GM23248 (cell line): ENCODE measurements at regions not wholly inside any gene's neighbourhood (a gene's known extent, or its start where the extent isn't known, plus 50 kb on each side); places are given as distances from the start of the nearest gene placed in this dataset.

Experiments used
- DNase-seq: peaks from one replicate; pipeline ENCODE4 v3.0.0-alpha.2; 2015
- H2AFZ ChIP-seq: fragments of 200-600 bp; sonication (generic); 2 replicates; pipeline ENCODE4 v1.6.1; 2016; ENCODE audit warnings: antibody characterized with exemption
- H3F3A ChIP-seq: fragments of 200-600 bp; sonication (generic); 2 replicates; pipeline ENCODE4 v1.6.1; 2016; ENCODE audit warnings: mild to moderate bottlenecking, antibody characterized with exemption, mixed run types; ENCODE audit not compliant: insufficient read depth
- H3K27ac ChIP-seq: fragments of 200-600 bp; sonication (generic); 2 replicates; pipeline ENCODE4 v1.5.1; 2016; ENCODE audit warnings: mild to moderate bottlenecking
- H3K27me3 ChIP-seq: fragments of 200-600 bp; sonication (generic); replicated peaks from 2 replicates; pipeline ENCODE4 v1.6.1; 2016; ENCODE audit warnings: mild to moderate bottlenecking; ENCODE audit not compliant: insufficient read depth
- H3K36me3 ChIP-seq: fragments of 200-600 bp; sonication (generic); 2 replicates; pipeline ENCODE4 v1.6.1; 2016; ENCODE audit warnings: low read depth, mild to moderate bottlenecking
- H3K4me1 ChIP-seq: fragments of 200-600 bp; sonication (generic); 2 replicates; pipeline ENCODE4 v1.6.1; 2016; ENCODE audit warnings: mild to moderate bottlenecking; ENCODE audit not compliant: insufficient read depth
- H3K4me2 ChIP-seq: fragments of 200-600 bp; sonication (generic); one replicate; pipeline ENCODE4 v1.6.1; 2016; ENCODE audit warnings: mild to moderate bottlenecking; ENCODE audit not compliant: unreplicated experiment
- H3K4me3 ChIP-seq: fragments of 200-600 bp; sonication (generic); 2 replicates; pipeline ENCODE4 v1.5.1; 2016; ENCODE audit warnings: mild to moderate bottlenecking
- H3K79me2 ChIP-seq: fragments of 200-600 bp; sonication (generic); 2 replicates; pipeline ENCODE4 v1.6.1; 2016; ENCODE audit warnings: mild to moderate bottlenecking; ENCODE audit not compliant: insufficient read depth
- H3K9ac ChIP-seq: fragments of 200-600 bp; sonication (generic); 2 replicates; pipeline ENCODE4 v1.6.1; 2016; ENCODE audit warnings: mild to moderate bottlenecking
- H3K9me2 ChIP-seq: fragments of 200-600 bp; sonication (generic); 2 replicates; pipeline ENCODE4 v1.6.1; 2016; ENCODE audit warnings: mixed run types, mild to moderate bottlenecking, moderate library complexity; ENCODE audit not compliant: insufficient read depth
- H3K9me3 ChIP-seq: fragments of 200-600 bp; sonication (generic); one replicate; pipeline ENCODE4 v1.6.1; 2017; ENCODE audit warnings: low read depth
- H4K20me1 ChIP-seq: fragments of 200-600 bp; sonication (generic); 2 replicates; pipeline ENCODE4 v1.6.0; 2016; ENCODE audit not compliant: insufficient read depth
- EZH2 ChIP-seq: fragments of 200-600 bp; sonication (generic); IDR thresholded peaks from 2 replicates; pipeline ENCODE4 v1.6.1; 2018; ENCODE audit warnings: antibody characterized with exemption, mild to moderate bottlenecking; ENCODE audit not compliant: insufficient read depth, poor library complexity, severe bottlenecking
- EZH2phosphoT487 ChIP-seq: fragments of 200-600 bp; sonication (generic); IDR thresholded peaks from 2 replicates; pipeline ENCODE4 v1.6.1; 2018; ENCODE audit warnings: antibody characterized with exemption, moderate library complexity, mild to moderate bottlenecking, low read depth; ENCODE audit not compliant: insufficient read depth
- WGBS, 2 experiments: methylation state at CpG; one replicate each; pipeline ENCODE4 v1.1.6; 2015 to 2017; ENCODE audit warnings: low lambda C conversion rate in 2 of 2, low coverage in 1 of 2; ENCODE audit errors: missing lambda C conversion rate in 2 of 2; 5-methylcytosine and 5-hydroxymethylcytosine counted together
- in situ Hi-C: fragments of 300-500 bp; cut with MboI; formaldehyde crosslinking; loops from 2 replicates; pipeline ENCODE4 v1.15.0; 2020

DNA sequence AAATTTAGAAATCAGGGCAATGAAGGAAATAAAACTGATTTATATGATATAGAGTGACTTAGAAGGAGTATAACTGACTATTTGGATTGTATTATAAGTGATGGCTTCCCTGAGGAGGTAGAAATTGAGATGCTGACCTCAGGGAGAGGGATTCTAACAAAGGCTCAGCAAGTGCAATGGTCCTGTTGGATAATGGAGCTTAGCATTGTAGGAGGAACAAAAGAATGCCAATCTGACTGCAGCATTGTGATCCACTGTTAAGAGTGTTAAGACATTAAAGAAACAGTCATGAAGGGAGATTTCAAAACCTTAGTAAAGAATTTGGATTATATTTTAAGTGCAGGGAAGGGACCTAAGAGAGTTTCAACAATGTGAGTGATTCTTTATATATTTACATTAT, 158.4 kb upstream of the NAALADL2 start:
- no peaks in the 10 kb centered on the region for H3K4me1 ChIP-seq
- H3K9me3 ChIP-seq, result no peaks in the 10 kb centered on the region
- in situ Hi-C loops, result no loop called here
- H3K9ac ChIP-seq, result no peak overlapping the region
- DNase-seq, result no peak
- H2AFZ ChIP-seq, result no peak overlapping the region
- H3K36me3 ChIP-seq, result no peaks in the 10 kb centered on the region
- no peaks in the 10 kb centered on the region for H3K79me2 ChIP-seq
- no peak overlapping the region for H3K4me3 ChIP-seq
- H3K27me3 ChIP-seq, result no peaks in the 10 kb centered on the region
- no peaks in the 10 kb centered on the region for H3F3A ChIP-seq
- H3K9me2 ChIP-seq, result no peaks in the 10 kb centered on the region
- no peaks in the 10 kb centered on the region for H4K20me1 ChIP-seq
- no peak for TF ChIP-seq EZH2
- H3K4me2 ChIP-seq, result no peak overlapping the region
- H3K27ac ChIP-seq, result no peak overlapping the region

DNA sequence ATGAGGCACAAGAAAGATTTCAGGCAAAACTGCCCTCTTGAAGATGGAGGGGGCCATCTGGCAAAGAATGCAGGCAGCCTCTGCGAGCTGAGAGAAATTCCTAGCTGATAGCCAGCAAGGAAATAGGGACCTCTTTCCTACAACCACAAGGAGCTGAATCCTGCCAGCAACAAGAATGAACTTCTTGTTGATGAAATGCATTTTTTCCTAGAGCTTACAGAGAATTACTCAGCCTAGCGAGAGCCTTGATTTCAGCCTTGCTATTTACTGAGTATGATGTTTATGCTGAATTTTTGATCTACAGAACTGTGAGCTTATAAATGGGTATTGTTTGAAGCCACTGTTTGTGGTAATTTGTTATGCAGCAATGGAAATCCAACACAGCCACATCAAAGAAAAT, 148.5 kb upstream of the NAALADL2 start:
- Histone ChIP-seq H3K27me3 (no peaks in the 10 kb centered on the region), H3K9me3 (no peaks in the 10 kb centered on the region), H3K36me3 (no peaks in the 10 kb centered on the region), H3K4me3 (no peak overlapping the region), H2AFZ (no peak overlapping the region), H3K4me1 (no peaks in the 10 kb centered on the region), H3K9me2 (no peaks in the 10 kb centered on the region), H3K27ac (no peak overlapping the region), H4K20me1 (no peaks in the 10 kb centered on the region; the same call in 1 of the 2 replicates), H3K9ac (no peak overlapping the region), H3K4me2 (no peak overlapping the region), H3F3A (0 out of 2 replicates have a peak, but pooled peaks cover 6% of the 10 kb centered on the region), H3K79me2 (no peaks in the 10 kb centered on the region)
- in situ Hi-C loops, result no loop called here
- TF ChIP-seq EZH2, result no peak
- TF ChIP-seq EZH2phosphoT487, result no peak
- DNase-seq, result peak; percentile 27
- WGBS, 2 experiments, result 64% methylated on average over 2 of the region's 2 CpGs

DNA sequence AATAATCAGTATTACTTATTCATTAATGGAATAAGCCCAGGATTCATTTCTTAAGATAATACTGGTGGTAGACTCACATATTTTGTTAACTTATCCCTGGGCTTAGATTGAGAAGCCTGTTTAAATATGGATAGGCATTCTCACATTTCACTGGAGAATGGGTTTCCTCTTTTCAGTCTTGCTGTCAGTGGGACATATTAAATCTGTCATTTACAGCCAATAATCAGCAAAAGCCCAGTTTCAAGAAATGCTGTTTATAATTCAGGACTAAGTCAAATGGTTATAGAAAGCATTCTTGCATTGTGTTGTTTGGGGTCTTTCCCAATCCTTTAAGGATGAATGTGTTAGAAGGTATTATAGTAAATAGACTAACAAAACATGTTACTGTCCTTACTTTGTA, 143.7 kb upstream of the NAALADL2 start:
- Histone ChIP-seq H3K27ac (no peak overlapping the region), H3K27me3 (no peaks in the 10 kb centered on the region), H3K79me2 (no peaks in the 10 kb centered on the region), H3K4me3 (no peak overlapping the region), H3K4me1 (no peaks in the 10 kb centered on the region), H3K36me3 (no peaks in the 10 kb centered on the region; the same call in 1 of the 2 replicates), H3F3A (no peaks in the 10 kb centered on the region), H3K9me2 (no peaks in the 10 kb centered on the region), H2AFZ (no peak overlapping the region), H3K9me3 (no peaks in the 10 kb centered on the region), H3K4me2 (no peak overlapping the region), H4K20me1 (no peaks in the 10 kb centered on the region), H3K9ac (no peak overlapping the region)
- DNase-seq, result no peak
- no peak for TF ChIP-seq EZH2phosphoT487
- TF ChIP-seq EZH2, result no peak
- in situ Hi-C loops, result no loop called here

DNA sequence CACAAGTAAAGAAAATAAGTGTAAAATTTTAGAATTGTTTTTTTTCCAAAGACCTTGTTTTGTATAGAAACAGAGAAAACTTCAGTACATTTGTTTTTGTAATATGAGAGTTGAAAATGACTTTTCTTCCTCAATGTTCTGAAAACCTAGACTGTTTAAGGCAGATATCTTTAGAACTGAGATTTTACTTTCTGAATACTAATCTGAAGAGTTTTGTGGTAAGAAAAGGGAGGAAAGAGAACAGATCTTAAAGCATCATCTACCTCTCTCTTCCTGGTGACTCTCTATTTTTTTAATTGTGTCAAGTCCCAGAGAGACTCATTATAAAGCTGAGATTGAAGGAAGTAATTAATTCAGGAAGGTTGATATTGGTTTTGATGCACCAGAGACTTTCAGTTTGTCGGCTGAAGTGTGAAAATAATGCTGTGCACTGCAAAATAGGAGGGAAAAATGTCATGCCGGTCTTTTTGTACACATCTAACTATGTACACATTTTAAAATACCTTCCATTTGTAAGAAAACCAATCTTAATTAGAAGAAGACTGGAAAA, 142.1 kb upstream of the NAALADL2 start:
- no peak overlapping the region for H3K27ac ChIP-seq
- 70 to 75% methylated on average over 2 of the region's 2 CpGs for WGBS, 2 experiments

DNA sequence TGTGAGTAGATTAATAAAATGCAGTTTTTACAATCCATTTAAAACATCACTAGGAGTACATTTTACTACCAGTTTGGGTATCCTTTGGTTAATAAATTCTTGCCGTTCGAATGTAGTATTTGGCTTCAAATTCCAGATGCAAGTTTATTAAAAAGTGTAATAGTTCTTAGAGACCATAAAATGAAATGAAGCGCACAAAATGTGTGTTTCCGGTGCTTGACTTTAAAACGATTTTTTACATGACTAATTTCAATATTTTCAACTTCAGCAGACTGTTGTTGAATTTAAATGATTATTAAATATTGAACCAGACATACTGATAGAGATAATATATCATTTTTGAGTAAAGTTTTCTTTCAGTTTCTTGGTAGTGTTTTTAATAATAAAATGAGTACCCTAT, 138.4 kb upstream of the NAALADL2 start:
- H2AFZ ChIP-seq, result no peak overlapping the region
- no peak overlapping the region for H3K4me2 ChIP-seq
- H3K36me3 ChIP-seq, result no peaks in the 10 kb centered on the region; the same call in 1 of the 2 replicates
- no peak overlapping the region for H3K27ac ChIP-seq
- H3F3A ChIP-seq, result no peaks in the 10 kb centered on the region
- H3K9me3 ChIP-seq, result no peaks in the 10 kb centered on the region
- no peak for DNase-seq
- H3K9ac ChIP-seq, result no peak overlapping the region
- H3K9me2 ChIP-seq, result 0 out of 2 replicates have a peak, but pooled peaks cover 4% of the 10 kb centered on the region
- H3K4me3 ChIP-seq, result no peak overlapping the region
- H3K79me2 ChIP-seq, result no peaks in the 10 kb centered on the region
- no peaks in the 10 kb centered on the region for H3K27me3 ChIP-seq
- 83 to 84% methylated on average over 5 of the region's 5 CpGs for WGBS, 2 experiments
- no peaks in the 10 kb centered on the region for H4K20me1 ChIP-seq
- in situ Hi-C loops, result no loop called here
- TF ChIP-seq EZH2phosphoT487, result no peak
- TF ChIP-seq EZH2, result no peak
- H3K4me1 ChIP-seq, result no peaks in the 10 kb centered on the region

More for the DNA sequence above, 142.1 kb upstream of the NAALADL2 start:
- in situ Hi-C loops, result no loop called here
- no peak for DNase-seq
- H3K79me2 ChIP-seq, result no peaks in the 10 kb centered on the region
- H3K9me3 ChIP-seq, result no peaks in the 10 kb centered on the region
- no peak overlapping the region for H2AFZ ChIP-seq
- H3F3A ChIP-seq, result no peaks in the 10 kb centered on the region
- H3K4me2 ChIP-seq, result no peak overlapping the region
- H3K9ac ChIP-seq, result no peak overlapping the region
- no peak for TF ChIP-seq EZH2phosphoT487
- no peak for TF ChIP-seq EZH2
- no peaks in the 10 kb centered on the region for H3K4me1 ChIP-seq
- H3K36me3 ChIP-seq, result no peaks in the 10 kb centered on the region; the same call in 1 of the 2 replicates
- H3K9me2 ChIP-seq, result no peaks in the 10 kb centered on the region
- no peaks in the 10 kb centered on the region for H3K27me3 ChIP-seq
- H3K4me3 ChIP-seq, result no peak overlapping the region
- H4K20me1 ChIP-seq, result no peaks in the 10 kb centered on the region
